Omental fat pad (tissue), 3 donors: ENCODE measurements at regions not wholly inside any gene's neighbourhood (a gene's known extent, or its start where the extent isn't known, plus 50 kb on each side); places are given as distances from the start of the nearest gene placed in this dataset.

Experiments
- ATAC-seq: fragments of 150-250 bp; one replicate; pipeline ENCODE4 v1.9.1; 2016; ENCODE audit warnings: mild to moderate bottlenecking, moderate library complexity; ENCODE audit not compliant: low FRiP score
- DNase-seq: peaks from one replicate; pipeline ENCODE4 v3.0.0-alpha.2; 2019; ENCODE audit warnings: low spot score
- TF ChIP-seq, protein P1 (sequence below), 3 donors: fragments of 450-650 bp; IDR thresholded peaks; one replicate each; pipeline ENCODE4 v1.5.1; 2016 to 2017; ENCODE audit warnings: antibody characterized with exemption in 3 of 3, mild to moderate bottlenecking in 3 of 3, moderate library complexity in 2 of 3

DNA sequence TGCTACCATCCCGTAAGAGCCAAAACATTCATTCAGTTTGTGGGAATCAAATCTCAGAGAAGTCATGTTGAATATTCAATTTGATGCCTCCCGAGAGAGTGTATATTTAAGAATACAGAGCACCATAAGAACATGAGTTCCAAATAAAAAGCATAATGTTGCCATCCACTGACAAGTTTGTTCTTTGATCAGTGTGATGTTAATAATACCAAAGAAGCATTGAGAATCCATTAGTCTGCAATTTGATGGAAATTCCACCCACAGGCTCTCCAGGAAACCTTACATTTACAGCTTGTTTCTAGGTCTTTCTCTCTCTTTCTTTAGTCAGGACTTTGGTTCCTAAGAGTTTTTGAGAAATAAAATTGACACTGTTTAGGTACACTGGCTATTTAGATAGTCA is 200.6 kb upstream of the SFRP2 start:
- DNase-seq (no peak), ATAC-seq (no peak)
- TF ChIP-seq, protein P1, sequence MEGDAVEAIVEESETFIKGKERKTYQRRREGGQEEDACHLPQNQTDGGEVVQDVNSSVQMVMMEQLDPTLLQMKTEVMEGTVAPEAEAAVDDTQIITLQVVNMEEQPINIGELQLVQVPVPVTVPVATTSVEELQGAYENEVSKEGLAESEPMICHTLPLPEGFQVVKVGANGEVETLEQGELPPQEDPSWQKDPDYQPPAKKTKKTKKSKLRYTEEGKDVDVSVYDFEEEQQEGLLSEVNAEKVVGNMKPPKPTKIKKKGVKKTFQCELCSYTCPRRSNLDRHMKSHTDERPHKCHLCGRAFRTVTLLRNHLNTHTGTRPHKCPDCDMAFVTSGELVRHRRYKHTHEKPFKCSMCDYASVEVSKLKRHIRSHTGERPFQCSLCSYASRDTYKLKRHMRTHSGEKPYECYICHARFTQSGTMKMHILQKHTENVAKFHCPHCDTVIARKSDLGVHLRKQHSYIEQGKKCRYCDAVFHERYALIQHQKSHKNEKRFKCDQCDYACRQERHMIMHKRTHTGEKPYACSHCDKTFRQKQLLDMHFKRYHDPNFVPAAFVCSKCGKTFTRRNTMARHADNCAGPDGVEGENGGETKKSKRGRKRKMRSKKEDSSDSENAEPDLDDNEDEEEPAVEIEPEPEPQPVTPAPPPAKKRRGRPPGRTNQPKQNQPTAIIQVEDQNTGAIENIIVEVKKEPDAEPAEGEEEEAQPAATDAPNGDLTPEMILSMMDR (IDR thresholded peaks at IDR 0.05), result no peak

DNA sequence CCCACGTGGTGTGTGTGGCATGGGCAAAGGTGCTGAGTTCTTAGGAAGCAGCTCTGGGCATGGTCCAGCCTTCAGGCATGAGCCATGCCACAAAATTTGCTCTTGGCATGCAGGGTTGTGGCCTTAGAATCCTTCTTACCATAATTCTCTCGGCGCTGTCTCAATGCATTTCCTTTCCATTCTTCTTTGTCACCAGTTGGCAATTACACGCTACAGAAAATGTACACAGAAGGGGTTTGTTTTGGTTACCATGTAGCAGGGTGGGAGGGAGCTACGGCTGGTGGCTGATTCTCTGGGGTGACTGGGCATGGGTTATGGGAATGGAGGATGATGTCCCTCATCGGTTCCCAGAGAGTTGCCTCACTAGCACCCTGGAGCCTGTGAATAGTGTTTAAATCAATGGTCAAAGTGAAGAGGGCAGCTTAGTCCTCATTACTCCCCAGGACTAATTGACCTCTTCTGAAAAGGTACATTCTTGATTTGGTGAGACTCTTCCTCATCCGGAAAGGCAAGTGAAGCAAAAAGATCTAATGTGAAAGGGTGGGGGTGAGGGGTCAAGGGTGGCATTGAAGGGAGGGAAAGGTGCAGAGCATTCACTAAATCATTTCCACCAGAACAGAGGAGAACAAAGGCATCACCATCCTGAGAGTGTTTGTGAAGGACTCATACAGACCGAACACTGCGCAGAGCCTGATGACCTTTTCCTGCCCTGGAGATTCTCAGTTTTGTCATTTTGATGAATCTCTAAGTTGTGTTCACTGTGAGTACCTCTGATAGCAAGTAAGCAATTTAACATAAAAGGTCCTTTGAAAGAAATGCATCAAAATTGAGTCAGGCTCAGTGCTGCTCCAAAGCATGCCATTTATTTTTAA is 199.8 kb upstream of the SFRP2 start:
- TF ChIP-seq, protein P1 (IDR thresholded peaks at IDR 0.05), result no peak
- no peak for DNase-seq
- no peak for ATAC-seq

DNA sequence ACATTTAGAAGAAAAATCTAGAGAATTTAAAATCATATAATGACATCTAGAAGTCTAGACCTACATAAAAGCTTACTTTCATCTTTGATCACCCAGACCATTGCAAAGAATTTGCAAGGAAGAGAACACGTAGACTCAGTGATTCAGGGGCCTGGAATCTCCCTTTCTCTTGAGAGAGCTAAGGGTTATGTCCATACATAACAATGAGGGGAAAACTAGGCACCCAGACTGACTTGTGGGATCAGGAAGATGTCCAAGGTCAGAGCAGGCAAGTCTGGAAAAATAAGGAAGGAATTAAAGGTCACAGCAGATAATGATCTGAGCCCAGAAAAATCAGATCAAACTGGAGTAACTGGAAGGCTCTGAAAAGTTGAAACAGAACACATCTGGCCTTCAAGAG is 198.4 kb upstream of the SFRP2 start:
- no peak for ATAC-seq
- TF ChIP-seq, protein P1 (IDR thresholded peaks at IDR 0.05), result no peak
- DNase-seq, result no peak

DNA sequence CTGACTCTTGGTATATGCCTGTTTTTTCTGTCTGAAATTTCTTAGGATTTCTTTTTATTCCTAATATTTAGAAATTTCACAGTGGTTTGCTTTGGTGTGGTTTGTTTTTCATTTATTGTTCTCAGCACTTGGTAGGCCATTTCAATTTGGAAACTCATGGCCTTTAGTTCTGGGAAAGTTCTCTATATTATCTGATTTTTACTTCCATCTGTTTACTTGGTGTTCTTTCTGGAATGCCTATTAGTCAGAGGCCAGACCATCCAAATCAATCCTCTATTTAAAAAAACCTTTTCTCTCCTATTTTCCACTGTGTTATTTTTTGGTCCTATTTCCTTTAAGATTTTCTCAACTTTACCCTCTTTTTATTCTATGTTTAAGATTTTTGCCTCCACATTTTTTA is 188.1 kb upstream of the SFRP2 start:
- no peak for DNase-seq
- no peak for ATAC-seq
- TF ChIP-seq, protein P1 (IDR thresholded peaks at IDR 0.05), result no peak

DNA sequence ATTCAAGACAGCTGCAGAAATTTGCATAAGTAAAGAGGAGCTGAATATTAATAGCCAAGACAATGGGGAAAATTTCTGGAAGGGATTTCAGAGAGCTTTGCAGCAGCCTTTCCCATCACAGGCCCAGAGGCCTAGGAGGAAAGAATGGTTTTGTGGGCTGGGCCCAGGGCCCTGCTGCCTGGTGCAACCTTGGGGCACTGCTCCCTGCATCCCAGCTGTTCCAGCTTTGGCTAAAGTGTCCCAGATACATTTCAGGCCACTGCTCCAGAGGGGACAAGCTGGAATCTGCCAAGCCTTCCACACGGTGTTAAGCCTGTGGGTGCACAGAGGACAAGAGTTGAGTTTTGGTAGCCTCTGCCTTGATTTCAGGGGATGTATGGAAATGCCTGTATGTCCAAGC is 185.6 kb upstream of the SFRP2 start:
- TF ChIP-seq, protein P1 (IDR thresholded peaks at IDR 0.05), result no peak
- ATAC-seq, result no peak
- DNase-seq, result no peak

DNA sequence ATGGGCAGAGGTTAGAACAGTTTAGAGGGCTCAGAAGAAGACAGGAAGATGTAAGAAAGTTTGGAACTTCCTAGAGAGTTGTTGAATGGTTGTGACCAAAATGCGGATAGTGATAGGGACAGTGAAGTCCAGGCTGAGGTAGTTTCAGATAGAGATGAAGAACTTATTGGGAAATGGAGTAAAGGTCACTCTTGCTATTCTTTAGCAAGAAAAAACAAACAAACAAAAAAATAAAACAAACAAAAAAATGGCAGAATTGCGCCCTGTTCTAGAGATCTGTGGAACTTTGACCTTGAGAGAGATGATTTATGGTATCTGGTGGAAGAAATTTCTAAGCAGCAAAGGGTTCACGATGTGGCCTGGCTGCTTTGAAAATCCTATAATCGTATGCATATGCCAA is 185.1 kb upstream of the SFRP2 start:
- no peak for DNase-seq
- TF ChIP-seq, protein P1 (IDR thresholded peaks at IDR 0.05), result no peak
- ATAC-seq, result no peak

DNA sequence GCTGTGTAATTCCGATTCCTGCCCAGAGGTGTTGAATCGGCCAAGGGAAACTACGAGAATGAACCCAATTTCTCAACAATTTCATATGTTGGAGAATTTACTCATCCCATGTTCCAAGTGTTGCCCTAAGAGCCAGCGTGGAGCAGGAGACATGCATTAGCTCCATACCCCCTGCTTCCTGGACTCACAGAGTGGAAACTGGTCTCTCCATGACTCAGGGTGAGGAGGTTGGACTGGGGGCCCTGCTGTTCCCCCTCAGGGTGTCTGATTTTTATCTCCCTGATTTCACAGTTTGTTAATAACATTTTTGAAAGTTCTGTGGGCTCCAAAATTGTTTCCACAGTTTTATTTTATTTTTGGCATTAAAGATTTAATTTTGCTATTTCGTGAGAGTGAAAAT is 183.0 kb upstream of the SFRP2 start:
- TF ChIP-seq, protein P1 (IDR thresholded peaks at IDR 0.05), result no peak
- DNase-seq (no peak), ATAC-seq (no peak)
